Fibroblast of mammary gland (primary cell): ENCODE measurements at regions not wholly inside any gene's neighbourhood (a gene's known extent, or its start where the extent isn't known, plus 50 kb on each side); places are given as distances from the start of the nearest gene placed in this dataset.
A peak's percentile ranks its signal among the peaks of the same experiment; 100 is the strongest.

ENCODE experiments used
- DNase-seq: peaks from one replicate; pipeline ENCODE4 v3.0.0-alpha.2; 2010; ENCODE audit warnings: low read depth
- H3K4me3 ChIP-seq: 2 replicates; pipeline ENCODE4 v1.5.1; 2011; ENCODE audit warnings: low read depth, mild to moderate bottlenecking, low read length, moderate library complexity; ENCODE audit not compliant: control insufficient read depth
- TF ChIP-seq, protein P1 (sequence below): conservative IDR thresholded peaks from 2 replicates; pipeline ENCODE4 v1.5.1; 2011; ENCODE audit warnings: low read depth, low read length, inconsistent platforms; ENCODE audit not compliant: control insufficient read depth, insufficient read depth

GRCh38 chr5:71877511-71877910 lies 158.4 kb downstream of the CARTPT start:
- TF ChIP-seq, protein P1, sequence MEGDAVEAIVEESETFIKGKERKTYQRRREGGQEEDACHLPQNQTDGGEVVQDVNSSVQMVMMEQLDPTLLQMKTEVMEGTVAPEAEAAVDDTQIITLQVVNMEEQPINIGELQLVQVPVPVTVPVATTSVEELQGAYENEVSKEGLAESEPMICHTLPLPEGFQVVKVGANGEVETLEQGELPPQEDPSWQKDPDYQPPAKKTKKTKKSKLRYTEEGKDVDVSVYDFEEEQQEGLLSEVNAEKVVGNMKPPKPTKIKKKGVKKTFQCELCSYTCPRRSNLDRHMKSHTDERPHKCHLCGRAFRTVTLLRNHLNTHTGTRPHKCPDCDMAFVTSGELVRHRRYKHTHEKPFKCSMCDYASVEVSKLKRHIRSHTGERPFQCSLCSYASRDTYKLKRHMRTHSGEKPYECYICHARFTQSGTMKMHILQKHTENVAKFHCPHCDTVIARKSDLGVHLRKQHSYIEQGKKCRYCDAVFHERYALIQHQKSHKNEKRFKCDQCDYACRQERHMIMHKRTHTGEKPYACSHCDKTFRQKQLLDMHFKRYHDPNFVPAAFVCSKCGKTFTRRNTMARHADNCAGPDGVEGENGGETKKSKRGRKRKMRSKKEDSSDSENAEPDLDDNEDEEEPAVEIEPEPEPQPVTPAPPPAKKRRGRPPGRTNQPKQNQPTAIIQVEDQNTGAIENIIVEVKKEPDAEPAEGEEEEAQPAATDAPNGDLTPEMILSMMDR, result no peak
- no peak overlapping the region for H3K4me3 ChIP-seq
- DNase-seq, result no peak

GRCh38 chr5:71880536-71880935 lies 161.5 kb downstream of the CARTPT start:
- TF ChIP-seq, protein P1, result no peak
- no peak overlapping the region for H3K4me3 ChIP-seq

GRCh38 chr5:71882826-71883741 lies 164.0 kb downstream of the CARTPT start:
- TF ChIP-seq, protein P1, result no peak
- peak; percentile 88 for DNase-seq
- H3K4me3 ChIP-seq, result no peak overlapping the region

More at GRCh38 chr5:71880536-71880935, 161.5 kb downstream of the CARTPT start:
- DNase-seq, result no peak

DNA sequence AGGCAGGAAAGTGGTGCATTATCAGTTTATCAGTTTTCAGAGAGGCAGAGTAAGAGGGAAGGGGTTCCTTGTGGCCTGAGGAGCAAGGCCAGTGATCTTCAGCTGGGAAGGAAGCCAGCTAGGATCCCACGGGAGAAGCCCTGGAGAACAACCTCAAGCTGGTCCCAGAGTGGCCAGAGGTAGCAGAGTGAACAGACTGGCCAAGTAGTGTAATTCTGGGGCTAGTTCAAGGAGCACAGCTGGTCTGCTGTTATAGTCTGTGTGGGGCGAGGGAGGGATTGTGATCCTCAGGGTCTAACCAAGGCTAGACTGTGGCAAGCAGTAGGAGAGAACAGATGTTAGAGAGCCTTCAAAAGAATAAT lies 164.6 kb downstream of the CARTPT start:
- TF ChIP-seq, protein P1, result no peak
- no peak overlapping the region for H3K4me3 ChIP-seq
- peak; percentile 74 for DNase-seq

- H3K4me3 ChIP-seq, result no peak overlapping the region
- no peak for DNase-seq
- TF ChIP-seq, protein P1, result no peak
Observed at GRCh38 chr5:71884926-71885325, 165.9 kb downstream of the CARTPT start.

DNA sequence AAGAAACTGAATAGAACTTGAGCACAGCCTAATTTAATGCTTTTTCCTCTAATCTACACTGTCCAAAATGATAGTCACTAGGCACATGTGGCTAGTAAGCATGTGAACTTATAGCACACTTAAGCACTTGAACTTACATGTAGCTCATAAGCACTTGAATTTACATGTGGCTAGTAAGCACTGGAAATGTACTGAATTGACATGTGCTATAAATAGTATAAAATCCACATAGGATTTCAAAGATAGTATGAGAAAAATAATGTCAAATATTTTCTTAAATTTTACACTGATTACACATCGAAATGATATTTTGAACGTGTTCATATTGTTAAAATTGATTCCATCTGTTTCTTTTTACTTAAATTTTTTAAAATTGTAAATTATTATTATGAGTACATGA lies 167.3 kb downstream of the CARTPT start:
- no peak for DNase-seq
- TF ChIP-seq, protein P1, result no peak
- H3K4me3 ChIP-seq, result no peak overlapping the region
